Caco-2 (cell line): ENCODE measurements at regions not wholly inside any gene's neighbourhood (a gene's known extent, or its start where the extent isn't known, plus 50 kb on each side); places are given as distances from the start of the nearest gene placed in this dataset.

Experiments used
- BruUV-seq: library from RNA; stranded (reverse); fragments of 400-500 nt; replicated peaks from 2 replicates; lab custom pipeline; 2021; lab: Mats Ljungman, UMichigan
- CTCF ChIA-PET: fragments of 300-600 bp; sonication (Branson Sonifier 250); formaldehyde crosslinking; loops from one replicate; lab custom pipeline; 2022; ENCODE audit warnings: antibody characterized with exemption; lab: Charles Lee
- POLR2A ChIA-PET: fragments of 300-600 bp; sonication (Branson Sonifier 250); formaldehyde crosslinking; loops from one replicate; lab custom pipeline; 2022; ENCODE audit warnings: antibody characterized with exemption; lab: Charles Lee
- DNase-seq, 2 experiments: peaks; one replicate each; pipeline versions ENCODE4 v3.0.0 to v3.0.0-alpha.2; 2020 to 2022
- H3K27me3 ChIP-seq: replicated peaks from 2 replicates; pipeline ENCODE4 v1.6.0; 2011; ENCODE audit warnings: low read length; ENCODE audit not compliant: control insufficient read depth, insufficient read depth
- H3K36me3 ChIP-seq: 2 replicates; pipeline ENCODE4 v1.5.1; 2011; ENCODE audit warnings: low read length; ENCODE audit not compliant: control insufficient read depth, insufficient read depth
- H3K4me1 ChIP-seq: fragments of 250-450 bp; sonication (Bioruptor Pico); 2 replicates; pipeline ENCODE4 v1.5.1; 2020; ENCODE audit warnings: mild to moderate bottlenecking
- H3K4me3 ChIP-seq: 2 replicates; pipeline ENCODE4 v1.5.1; 2011; ENCODE audit warnings: low read depth, mild to moderate bottlenecking, control low read depth, low read length
- H3K9me3 ChIP-seq: fragments of 250-450 bp; sonication (Bioruptor Pico); 2 replicates; pipeline ENCODE4 v1.5.1; 2020; ENCODE audit warnings: mild to moderate bottlenecking, moderate library complexity
- H3K27ac Mint-ChIP-seq: one replicate; pipeline ENCODE4 v1.8.0; 2022; ENCODE audit warnings: mixed read lengths; ENCODE audit not compliant: unreplicated experiment
- H3K27me3 Mint-ChIP-seq: one replicate; pipeline ENCODE4 v1.8.0; 2022; ENCODE audit warnings: mixed read lengths; ENCODE audit not compliant: insufficient read depth, unreplicated experiment
- H3K36me3 Mint-ChIP-seq: one replicate; pipeline ENCODE4 v1.8.0; 2022; ENCODE audit warnings: mild to moderate bottlenecking, mixed read lengths; ENCODE audit not compliant: insufficient read depth, unreplicated experiment
- H3K4me1 Mint-ChIP-seq: one replicate; pipeline ENCODE4 v1.8.0; 2022; ENCODE audit warnings: low read depth, mixed read lengths; ENCODE audit not compliant: unreplicated experiment
- H3K4me3 Mint-ChIP-seq: one replicate; pipeline ENCODE4 v1.8.0; 2022; ENCODE audit warnings: mild to moderate bottlenecking, moderate library complexity, mixed read lengths; ENCODE audit not compliant: unreplicated experiment
- H3K9me3 Mint-ChIP-seq: one replicate; pipeline ENCODE4 v1.8.0; 2022; ENCODE audit warnings: mixed read lengths; ENCODE audit not compliant: unreplicated experiment
- intact Hi-C: fragments of 100-400 bp; cut with micrococcal nuclease; formaldehyde crosslinking; loops from one replicate; pipeline ENCODE4 v1.10.0; 2022; ENCODE audit not compliant: unreplicated experiment
- TF ChIP-seq, protein P1 (sequence below), 2 experiments: fragments of 200-600 bp in 1 of 2; IDR thresholded peaks; 1 replicate in 1 of 2; 2 replicates in 1 of 2; pipeline versions ENCODE4 v1.5.1 to v1.8.0; 2011 to 2022; ENCODE audit warnings: antibody characterized with exemption in 1 of 2, control low read depth in 1 of 2, inconsistent platforms in 1 of 2, low read depth in 1 of 2, low read length in 1 of 2, mild to moderate bottlenecking in 1 of 2, moderate library complexity in 1 of 2; ENCODE audit not compliant: insufficient read depth in 1 of 2, severe bottlenecking in 1 of 2, unreplicated experiment in 1 of 2

DNA sequence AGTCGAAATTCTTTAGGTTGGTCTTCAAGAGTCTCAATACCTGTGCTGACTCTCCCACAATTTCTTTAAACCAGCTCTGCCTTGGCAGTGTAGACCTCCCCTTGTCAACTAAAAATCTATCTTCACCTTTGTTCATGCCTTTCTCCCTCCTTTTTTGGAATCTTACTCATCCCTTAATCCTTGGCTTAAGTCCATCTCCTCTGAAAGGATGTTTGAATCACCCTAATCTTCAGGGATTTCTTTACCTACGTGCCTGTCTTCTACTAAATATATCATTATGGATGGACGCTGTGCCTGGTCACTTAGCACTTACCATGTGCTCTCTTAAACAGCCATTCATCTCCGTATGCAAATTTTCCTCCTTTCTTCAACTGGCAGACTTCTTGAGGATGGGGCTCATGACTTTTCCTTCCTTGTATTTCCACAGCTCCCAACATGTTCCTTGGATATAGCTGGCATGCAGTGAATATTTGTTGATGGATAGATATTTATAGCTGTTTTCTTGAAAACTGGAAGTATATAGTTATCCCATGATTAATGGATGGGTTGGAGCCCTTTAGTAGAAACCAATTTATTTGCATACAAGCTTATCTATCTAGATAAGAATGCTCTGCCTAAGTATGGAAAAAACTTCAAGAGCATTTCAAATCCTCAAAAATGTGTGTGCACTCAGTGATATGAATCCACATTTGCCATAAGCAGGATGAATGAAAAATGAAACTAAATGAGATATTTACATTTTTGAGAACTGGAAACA lies 166.6 kb downstream of the SPRY1 start:
- no TSS peak for BruUV-seq
- Mint-ChIP-seq H3K4me1 (peaks cover 32% of the 10 kb centered on the region), H3K9me3 (peaks cover 15% of the 10 kb centered on the region), H3K4me3 (no peak overlapping the region), H3K36me3 (no peaks in the 10 kb centered on the region), H3K27me3 (no peaks in the 10 kb centered on the region), H3K27ac (no peak overlapping the region)
- TF ChIP-seq, protein P1, sequence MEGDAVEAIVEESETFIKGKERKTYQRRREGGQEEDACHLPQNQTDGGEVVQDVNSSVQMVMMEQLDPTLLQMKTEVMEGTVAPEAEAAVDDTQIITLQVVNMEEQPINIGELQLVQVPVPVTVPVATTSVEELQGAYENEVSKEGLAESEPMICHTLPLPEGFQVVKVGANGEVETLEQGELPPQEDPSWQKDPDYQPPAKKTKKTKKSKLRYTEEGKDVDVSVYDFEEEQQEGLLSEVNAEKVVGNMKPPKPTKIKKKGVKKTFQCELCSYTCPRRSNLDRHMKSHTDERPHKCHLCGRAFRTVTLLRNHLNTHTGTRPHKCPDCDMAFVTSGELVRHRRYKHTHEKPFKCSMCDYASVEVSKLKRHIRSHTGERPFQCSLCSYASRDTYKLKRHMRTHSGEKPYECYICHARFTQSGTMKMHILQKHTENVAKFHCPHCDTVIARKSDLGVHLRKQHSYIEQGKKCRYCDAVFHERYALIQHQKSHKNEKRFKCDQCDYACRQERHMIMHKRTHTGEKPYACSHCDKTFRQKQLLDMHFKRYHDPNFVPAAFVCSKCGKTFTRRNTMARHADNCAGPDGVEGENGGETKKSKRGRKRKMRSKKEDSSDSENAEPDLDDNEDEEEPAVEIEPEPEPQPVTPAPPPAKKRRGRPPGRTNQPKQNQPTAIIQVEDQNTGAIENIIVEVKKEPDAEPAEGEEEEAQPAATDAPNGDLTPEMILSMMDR (IDR thresholded peaks at IDR 0.05; ENCODE audit: insufficient read depth in 1 of 2, low read depth in 1 of 2, low read length in 1 of 2, severe bottlenecking in 1 of 2, unreplicated experiment in 1 of 2): no peak
- Histone ChIP-seq H3K4me1 (peaks cover 33% of the 10 kb centered on the region), H3K9me3 (0 out of 2 replicates have a peak, but pooled peaks cover 9% of the 10 kb centered on the region), H3K36me3 (no peaks in the 10 kb centered on the region), H3K4me3 (no peak overlapping the region), H3K27me3 (no peaks in the 10 kb centered on the region)
- POLR2A ChIA-PET: no interaction called here
- intact Hi-C loops: no loop called here
- CTCF ChIA-PET: interaction anchor here (1.6 kb wide), 1 partner anchor 214 kb away, joined by 5 read pairs; no protein-coding TSS in a partner anchor
- no peak for DNase-seq

DNA sequence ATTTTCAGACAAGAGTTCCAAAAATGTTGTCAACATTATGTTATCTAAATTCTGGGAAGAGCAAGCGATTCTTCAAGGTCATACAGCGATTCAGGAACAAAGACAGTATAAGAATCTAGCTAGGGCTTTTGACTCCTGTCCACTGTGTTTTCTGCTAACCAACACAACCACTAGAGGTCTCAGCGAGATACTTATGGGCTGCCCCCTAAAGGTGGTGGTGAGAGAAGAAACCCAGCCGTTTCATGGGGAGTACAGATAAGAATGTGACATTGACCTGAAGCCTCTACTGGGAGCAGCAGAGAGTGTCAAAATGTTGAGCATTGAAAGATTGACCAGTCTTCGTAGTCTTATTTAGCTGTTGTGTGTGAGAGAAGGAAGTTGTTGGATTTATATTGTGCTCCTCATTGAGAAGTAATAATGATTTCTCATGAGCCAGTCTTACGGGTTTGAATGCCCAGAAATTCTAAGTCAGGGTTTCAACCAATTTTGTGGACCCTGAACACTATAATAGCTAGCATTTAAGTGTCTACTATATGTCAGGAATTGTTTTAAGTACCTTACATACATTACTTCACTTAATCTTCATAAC lies 168.3 kb downstream of the SPRY1 start:
- Histone ChIP-seq H3K4me1 (peaks cover 20% of the 10 kb centered on the region), H3K9me3 (0 out of 2 replicates have a peak, but pooled peaks cover 9% of the 10 kb centered on the region), H3K27me3 (no peaks in the 10 kb centered on the region), H3K4me3 (no peak overlapping the region), H3K36me3 (no peaks in the 10 kb centered on the region)
- peak; percentile 80 to 81 for DNase-seq
- no peaks in the 10 kb centered on the region for H3K27me3 Mint-ChIP-seq
- intact Hi-C loops: loop anchor here (1.0 to 2.0 kb wide), 6 partner anchors 18 to 547 kb away; no protein-coding TSS in a partner anchor
- BruUV-seq: no TSS peak
- peaks cover 22% of the 10 kb centered on the region for H3K4me1 Mint-ChIP-seq
- no peaks in the 10 kb centered on the region for H3K36me3 Mint-ChIP-seq
- TF ChIP-seq, protein P1 (IDR thresholded peaks at IDR 0.05; ENCODE audit: insufficient read depth in 1 of 2, low read depth in 1 of 2, low read length in 1 of 2, severe bottlenecking in 1 of 2, unreplicated experiment in 1 of 2): peak; percentile 88 to 99
- peaks cover 15% of the 10 kb centered on the region for H3K9me3 Mint-ChIP-seq
- CTCF ChIA-PET: interaction anchor here (0.6 to 1.6 kb wide), 10 partner anchors 9 to 462 kb away, joined by 3 to 13 read pairs (median 4); partner anchors contain the start of gene SPRY1
- no peak overlapping the region for H3K4me3 Mint-ChIP-seq
- POLR2A ChIA-PET: no interaction called here
- H3K27ac Mint-ChIP-seq: no peak overlapping the region

DNA sequence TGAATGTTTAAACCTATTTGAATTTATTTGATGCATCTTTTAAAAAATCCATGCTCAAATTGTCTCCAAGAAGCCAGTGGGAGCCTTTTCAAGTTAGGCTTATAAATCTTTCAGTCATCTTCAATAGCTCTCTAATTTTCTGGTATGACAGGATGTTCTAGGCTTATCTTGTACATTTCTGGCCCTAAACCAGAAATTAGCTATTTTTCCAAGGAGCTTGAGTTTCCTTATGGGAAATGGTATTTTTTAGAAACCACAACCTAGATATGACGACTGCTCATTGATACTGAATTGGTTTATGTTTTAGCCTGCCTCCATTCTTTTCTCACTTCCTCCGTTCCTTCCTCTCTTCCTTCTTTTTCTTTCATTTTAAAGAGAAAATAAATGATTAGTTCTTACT lies 172.3 kb downstream of the SPRY1 start:
- no peaks in the 10 kb centered on the region for H3K27me3 ChIP-seq
- no peak overlapping the region for H3K27ac Mint-ChIP-seq
- H3K27me3 Mint-ChIP-seq: no peaks in the 10 kb centered on the region
- H3K9me3 ChIP-seq: 0 out of 2 replicates have a peak, but pooled peaks cover 9% of the 10 kb centered on the region
- no peak for DNase-seq
- H3K9me3 Mint-ChIP-seq: peaks cover 15% of the 10 kb centered on the region
- H3K36me3 ChIP-seq: no peaks in the 10 kb centered on the region
- CTCF ChIA-PET: no interaction called here
- peaks cover 1% of the 10 kb centered on the region; the same call in 1 of the 2 replicates for H3K4me1 ChIP-seq
- H3K4me1 Mint-ChIP-seq: peaks cover 13% of the 10 kb centered on the region
- intact Hi-C loops: no loop called here
- BruUV-seq: no TSS peak
- no peak overlapping the region for H3K4me3 ChIP-seq
- H3K4me3 Mint-ChIP-seq: no peak overlapping the region
- POLR2A ChIA-PET: no interaction called here
- H3K36me3 Mint-ChIP-seq: no peaks in the 10 kb centered on the region
- TF ChIP-seq, protein P1 (IDR thresholded peaks at IDR 0.05; ENCODE audit: insufficient read depth in 1 of 2, low read depth in 1 of 2, low read length in 1 of 2, severe bottlenecking in 1 of 2, unreplicated experiment in 1 of 2): no peak
